AG08395 (cell line): ENCODE measurements at regions not wholly inside any gene's neighbourhood (a gene's known extent, or its start where the extent isn't known, plus 50 kb on each side); places are given as distances from the start of the nearest gene placed in this dataset.
A peak's percentile ranks its signal among the peaks of the same experiment; 100 is the strongest.
"Not testable (repeated sequence)": the region's sequence is repeated elsewhere in the genome, so short reads cannot be mapped to it uniquely, and the experiment has no call there.

Experiments used
- DNase-seq: peaks from one replicate; pipeline ENCODE4 v3.0.0; 2012; ENCODE audit warnings: mixed read lengths, low spot score

DNA sequence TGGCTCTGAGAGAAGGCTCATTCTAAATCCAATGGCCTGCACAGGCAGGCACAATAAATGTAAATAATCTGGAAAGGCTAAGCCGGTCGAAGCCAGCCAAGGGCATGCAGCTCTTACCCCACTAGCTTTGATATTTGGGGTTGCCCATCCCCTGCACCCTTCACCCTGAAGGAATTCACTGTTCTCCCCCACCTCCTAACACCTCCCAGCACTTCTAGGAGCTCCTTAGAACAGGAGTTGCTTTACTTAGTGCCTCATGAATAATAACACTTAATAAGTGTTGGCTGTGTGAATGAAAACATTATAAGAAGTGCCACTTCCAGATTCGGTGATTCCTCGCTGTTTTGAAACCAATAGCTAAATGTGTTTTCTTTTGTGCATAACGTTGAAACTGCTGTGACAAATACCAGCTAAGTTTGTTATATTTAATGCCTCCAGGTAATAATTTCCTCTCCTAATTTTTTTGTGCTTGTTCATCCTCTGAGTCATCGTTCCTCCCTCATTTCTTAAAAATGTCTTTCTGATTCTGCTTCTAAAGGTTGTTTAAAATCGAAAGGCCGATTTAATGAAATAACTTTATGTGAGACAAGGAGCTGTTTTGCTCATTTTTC, 458.8 kb downstream of the METTL4 start:
- DNase-seq = no peak

DNA sequence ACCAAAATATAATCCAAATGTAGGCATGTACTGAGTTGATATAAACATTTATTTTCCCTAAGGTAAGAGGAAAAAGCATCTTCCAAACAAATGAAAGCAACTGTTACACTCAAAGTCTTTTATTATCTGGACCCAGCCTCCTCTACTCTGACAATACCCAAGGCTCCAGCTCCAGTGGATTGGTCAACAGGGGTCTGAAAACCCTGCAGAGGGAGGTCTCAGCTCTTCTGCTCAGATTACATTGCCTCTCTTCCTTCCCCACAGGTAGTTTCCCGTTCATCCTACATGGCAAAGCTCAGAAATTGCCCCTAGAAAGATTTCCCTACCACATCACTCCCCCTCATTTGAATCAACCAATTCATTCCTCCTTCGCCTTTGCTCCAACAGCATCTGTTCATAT, 457.0 kb downstream of the METTL4 start:
- no peak for DNase-seq

DNA sequence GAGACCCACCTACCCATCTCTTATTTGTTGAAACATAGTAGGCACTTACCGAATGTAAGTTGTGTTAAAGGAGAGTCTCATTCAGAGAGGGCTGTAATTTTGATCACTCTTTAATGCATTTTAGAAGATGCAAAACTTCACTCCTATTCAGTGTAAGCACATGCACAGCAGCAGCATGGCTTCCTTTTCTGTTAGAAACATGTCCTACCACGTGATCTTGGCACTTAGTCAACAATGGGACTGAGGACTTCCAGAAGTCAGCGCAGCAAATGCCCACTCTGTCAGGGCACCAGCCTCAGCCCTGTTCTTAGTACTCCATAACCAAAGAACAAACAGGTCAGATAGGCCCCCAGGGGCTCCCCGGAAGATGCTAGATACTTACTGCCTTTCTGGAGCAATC, 456.5 kb downstream of the METTL4 start:
- DNase-seq = no peak

DNA sequence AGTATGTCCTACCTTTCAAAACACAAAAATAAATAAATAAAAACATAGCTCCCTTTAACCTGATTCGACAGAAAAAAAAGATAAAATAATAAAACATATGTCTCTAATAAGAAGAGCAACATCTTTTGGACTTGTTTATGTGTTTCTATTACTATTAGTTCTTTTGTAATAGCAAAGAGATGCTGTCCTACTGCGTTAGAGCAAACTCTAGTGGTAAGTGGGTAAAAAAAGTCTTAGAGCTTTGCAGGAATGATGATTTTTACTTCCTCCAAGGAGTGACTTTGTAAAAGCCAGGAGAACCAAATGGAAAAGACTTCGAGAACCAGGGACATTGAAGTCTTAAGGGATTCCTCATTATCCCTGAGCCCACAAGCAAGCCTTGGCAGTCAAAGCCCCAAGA, 450.1 kb downstream of the METTL4 start:
- DNase-seq = no peak

DNA sequence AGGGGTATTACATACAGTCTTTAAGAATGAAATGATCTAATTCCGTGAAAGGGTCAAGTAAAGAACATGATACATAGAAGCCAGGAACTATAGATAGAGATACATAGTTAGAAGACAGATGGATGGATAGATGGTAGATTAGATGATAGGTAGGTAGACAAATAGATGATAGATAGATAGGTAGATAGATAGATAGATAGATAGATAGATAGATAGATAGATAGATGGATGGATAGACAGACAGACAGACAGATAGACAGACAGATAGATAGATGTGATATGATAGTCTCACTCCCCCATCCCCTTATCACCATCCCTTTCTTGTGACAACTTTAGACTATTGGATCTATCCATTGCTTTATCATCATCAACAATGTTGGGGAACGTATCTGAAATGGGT, 448.2 kb downstream of the METTL4 start:
- no peak for DNase-seq

DNA sequence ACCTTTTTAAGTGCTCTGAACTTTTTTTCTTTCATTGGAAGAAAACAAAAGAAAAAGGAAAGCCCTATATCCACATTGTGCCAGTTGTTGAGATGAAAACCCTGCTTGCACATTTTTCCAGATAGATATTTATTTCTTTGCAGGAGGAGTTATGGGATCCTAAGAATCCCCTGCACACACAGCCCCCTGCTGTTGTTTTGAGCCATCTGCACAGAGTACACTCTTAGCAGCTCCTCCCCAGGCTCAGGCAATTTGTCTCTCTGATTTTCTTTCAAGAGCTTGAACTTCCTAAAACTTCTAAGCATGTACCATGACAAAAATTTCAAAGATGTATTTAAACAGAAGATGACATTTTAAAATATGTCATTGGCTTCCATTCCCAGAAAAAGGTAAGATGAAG, 436.9 kb downstream of the METTL4 start:
- DNase-seq = no peak

DNA sequence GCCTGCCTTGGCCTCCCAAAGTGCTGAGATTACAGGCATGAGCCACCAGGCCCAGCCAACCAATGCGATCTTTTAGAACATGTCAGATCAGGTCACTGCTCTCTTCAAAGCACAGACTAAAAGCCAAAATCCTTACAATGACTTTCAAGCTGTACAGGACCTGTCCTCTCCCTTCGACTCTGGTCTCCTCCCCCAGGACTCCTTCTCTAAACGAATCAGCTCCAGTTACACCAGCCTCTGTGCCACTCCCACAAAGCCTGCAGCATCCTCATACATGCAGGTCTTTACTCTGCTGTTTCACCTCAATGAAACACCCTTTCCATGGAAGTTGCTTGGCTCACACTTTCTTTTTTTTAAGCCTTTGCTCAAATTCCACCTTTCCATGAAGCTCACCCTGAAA, 436.0 kb downstream of the METTL4 start:
- DNase-seq = no peak

DNA sequence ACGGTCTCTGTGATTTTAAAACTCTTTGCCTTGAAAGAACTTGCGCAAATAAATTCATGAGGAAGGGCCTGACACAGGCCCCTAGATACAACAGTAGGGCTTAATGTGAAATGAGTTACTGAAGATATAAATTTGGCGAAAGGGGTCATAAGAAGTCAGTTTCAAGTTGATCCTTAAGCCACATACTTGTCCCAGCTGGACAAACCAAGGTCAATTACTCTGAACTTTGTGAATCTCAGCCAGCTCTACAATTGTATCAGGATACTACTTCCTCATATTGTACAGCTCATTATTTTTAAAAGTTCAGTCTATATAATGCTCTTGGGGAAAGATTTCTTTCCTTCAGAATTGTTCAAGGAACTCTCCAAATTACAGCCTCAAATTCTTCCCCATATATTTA, 432.8 kb downstream of the METTL4 start:
- no peak for DNase-seq

DNA sequence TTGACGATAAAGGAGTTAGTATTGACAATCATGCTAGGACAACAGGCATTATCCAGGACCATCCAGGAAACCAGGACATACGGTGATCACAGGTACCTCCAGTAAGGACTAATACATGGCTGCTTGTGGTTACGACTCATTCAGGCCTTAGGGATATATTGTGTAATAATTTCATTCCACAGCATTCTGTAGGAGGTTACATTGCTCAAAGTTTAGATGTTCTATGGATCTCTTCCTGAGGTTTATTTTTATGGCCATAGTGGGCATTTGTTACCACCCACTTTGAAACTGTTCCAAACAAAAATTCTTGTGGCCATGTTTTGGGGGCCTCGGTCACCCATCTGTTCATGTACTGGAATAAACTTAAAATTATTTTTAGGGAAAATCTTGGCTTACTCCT, 431.6 kb downstream of the METTL4 start:
- DNase-seq = peak; percentile 3

DNA sequence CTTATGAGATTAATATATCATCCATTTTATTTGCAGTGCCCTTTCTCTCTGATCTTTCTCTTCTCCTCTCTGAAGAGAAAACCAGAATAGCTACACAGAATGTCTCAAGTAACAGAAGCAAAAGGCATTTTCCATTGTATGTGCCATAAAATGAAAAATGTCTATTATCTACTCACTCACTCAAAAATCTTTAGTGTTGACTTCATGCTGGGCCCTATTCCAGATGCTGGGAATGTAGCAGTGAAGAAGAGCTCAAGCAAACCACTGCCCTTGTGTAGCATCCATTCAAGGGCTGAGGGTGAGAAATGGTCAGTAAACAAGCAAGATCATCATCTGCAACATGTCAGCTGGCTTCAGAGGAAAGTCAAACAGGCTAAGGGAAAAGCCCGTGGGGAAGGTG, 427.7 kb downstream of the METTL4 start:
- no peak for DNase-seq

DNA sequence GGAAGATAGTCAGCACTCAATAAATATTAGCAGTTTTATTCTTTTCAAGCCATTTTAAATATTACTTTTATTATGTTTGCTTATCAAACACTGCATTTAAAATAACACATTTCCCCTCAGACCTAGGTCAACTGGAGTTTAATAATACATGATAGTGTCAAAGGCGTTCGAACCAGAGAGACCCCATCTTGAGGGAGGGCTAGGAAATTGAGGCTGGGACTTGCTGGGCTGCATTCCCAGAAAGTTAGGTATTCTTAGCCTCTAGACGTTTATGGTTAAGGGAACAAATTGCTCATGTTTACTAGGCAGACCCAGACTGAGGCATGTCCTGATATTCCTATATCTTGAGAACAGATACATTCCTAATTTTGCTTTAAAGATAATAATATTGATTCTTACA, 426.5 kb downstream of the METTL4 start:
- DNase-seq = no peak

DNA sequence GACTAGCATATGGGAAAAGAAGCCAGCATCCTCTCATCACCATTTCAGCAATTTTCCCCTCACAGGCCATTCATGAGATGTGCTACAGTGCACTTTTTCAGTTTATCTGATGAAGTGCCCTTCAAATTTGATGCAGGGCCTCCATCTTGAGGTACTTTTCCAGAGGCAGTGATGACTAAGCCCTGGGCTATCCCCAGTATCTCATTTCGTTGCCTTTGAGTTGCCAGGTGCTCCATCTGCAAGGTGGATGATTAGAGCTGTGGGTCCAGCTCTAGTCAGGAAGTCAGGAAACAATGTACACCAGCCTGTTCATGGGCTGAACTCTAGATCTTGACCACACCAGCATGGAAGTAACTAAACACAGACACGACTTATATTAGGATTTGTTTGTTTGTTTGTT, 425.2 kb downstream of the METTL4 start:
- no peak for DNase-seq

DNA sequence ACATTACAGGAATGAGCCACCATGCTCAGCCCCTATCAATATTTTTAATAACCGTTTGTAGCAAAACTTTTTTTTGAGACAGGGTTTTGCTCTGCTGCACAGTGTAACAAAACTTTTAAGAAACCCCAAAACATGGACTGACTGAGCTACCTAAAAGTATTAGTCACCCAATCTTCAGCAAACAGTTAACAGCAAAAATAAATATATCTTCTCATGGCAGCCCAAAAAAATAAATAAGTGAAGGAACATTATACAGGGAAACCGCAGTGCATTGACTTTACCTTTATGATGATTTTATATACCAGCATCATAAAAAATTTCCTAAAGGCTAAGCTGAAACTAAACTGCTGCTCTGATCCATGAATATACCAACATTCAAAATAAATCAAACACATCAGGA, 424.6 kb downstream of the METTL4 start:
- DNase-seq = no peak

DNA sequence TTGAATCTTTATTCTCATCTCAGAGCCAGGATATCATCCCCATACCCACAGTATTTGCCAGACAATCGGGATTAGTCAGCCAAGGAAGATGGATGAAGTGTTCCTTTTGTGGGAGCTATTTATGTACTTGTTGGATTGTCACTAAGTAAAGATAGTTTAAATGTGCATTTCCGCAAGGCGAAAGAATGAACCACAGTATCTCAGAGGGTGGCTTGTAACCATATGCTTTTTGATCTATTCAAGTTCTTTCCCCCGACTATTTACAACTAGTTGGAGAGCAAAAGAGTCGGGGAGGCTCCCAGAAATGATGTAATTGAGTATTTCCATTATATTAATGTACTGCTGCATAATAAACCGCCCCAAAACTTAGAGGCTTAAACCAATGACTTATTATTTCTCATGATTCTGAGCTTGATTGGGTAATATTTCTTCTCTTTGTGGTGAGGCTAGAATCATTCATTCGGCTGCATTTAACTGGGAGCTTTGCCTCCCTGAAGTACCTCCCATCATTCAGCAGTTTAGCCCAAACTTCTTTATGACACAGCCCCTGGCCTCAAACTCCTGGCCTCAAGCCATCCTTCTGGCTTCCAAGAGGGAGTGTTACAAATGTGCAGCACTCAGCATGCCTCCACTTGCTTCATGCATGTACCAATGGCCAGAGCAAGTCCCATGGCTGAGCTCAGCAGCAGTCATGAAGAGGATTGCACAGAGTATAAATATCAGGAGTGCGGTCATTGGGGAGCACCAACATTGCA, 423.7 kb downstream of the METTL4 start:
- DNase-seq = peak; percentile 5

DNA sequence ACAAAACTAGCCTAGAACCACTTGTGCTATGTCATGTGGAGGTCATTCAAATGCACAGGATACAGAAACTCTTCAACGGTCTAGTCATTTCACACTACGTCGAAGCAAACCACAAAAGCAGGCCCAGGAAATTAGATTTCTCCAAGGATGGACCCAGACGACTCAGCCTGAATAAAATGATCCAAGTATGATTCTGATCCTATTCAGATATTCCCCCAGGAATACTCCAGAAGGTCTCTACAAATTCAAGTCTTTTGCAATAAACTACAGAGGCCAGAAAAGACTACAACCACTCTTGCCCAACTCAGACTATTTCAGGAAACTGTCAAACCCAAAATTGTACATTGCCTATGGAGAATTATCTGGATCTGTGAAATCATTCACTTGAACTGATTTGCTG, 422.5 kb downstream of the METTL4 start:
- DNase-seq = no peak

DNA sequence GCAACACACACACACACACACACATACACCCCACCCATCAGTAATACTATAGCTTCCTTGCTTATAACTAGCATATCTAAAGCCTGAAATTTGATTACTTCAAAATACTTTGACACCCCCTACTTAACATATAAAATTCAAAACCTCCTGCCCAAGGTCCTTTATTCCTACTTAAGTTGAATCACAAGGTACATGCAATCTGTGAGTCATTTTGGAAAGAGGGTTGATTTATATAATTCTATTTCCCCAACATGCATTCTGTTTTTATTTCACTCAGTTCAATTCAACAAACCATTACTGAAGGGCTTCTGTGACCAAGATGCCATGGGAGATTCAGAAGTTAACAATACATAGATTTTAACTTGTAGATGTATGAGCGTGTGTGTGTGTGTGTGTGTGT, 420.7 kb downstream of the METTL4 start:
- no peak for DNase-seq

DNA sequence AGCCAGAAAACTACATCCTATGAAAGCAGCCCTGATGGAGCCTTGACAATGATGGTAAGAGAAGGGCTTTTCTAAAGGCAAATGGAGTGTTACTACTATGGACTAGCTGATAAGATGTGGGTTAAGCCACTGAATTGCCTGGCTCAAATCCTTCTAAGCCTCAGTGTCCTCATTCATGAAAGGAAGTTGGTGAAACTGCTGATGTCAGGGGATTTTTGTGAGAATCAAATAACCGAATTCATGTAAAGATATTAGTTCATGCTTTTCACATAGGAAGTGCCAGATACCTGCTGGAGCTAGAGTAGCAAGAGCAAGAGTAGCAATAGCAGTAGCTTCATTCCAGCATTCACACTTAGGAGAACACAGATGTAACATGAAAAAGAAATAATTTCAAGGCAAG, 417.0 kb downstream of the METTL4 start:
- no peak for DNase-seq

DNA sequence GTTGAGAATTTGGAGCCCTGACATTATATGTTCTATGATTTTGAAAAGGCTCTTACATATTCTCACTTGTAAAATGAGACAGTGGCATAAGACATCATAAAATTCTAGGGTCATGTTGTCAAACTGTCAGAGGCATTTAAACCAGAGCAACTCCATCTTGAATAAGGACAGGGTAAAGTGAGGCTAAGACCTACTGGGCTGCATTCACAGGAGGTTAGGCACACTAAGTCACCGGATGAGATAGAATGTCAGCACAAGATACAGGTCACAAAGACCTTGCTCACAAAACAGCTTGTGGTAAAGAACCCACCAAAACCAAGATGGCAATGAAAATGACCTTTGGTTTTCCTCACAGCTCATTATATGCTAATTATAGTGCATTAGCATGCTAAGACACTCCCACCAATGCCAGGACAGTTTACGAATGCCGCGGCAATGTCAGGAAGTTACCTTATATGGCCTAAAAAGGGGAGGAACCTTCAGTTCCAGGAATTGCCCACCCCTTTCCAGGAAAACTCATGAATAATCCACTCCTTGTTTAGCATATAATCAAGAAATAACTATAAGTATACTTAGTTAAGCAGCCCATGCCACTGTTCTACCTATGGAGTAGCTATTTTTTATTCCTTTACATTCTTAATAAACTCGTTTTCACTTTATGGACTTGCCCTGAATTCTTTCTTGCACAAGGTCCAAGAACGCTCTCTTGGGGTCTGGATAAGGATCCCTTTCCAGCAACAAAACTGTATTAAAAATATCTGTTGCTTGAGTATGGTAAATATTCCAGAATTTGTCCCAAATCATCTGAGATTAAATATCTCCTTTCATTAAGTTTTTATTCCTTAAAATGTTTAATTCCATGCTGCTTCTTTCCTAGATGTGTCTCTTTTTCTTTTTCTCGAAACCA, 406.4 kb downstream of the METTL4 start:
- no peak for DNase-seq

DNA sequence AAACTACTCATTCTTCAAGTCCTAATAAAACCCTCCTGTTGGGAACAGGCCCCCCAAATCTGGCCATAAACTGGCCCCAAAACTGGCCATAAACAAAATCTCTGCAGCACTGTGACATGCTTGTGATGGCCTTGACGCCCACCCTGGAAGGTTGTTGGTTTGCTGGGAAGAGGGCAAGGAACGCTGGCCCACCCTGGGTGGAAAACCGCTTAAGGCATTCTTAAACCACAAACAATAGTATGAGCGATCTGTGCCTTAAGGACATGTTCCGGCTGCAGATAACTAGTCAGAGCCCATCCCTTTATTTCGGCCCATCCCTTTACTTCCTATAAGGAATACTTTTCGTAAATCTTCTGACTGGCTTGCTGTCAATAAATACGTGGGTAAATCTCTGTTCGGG, 404.4 kb downstream of the METTL4 start:
- DNase-seq = not testable (repeated sequence)

DNA sequence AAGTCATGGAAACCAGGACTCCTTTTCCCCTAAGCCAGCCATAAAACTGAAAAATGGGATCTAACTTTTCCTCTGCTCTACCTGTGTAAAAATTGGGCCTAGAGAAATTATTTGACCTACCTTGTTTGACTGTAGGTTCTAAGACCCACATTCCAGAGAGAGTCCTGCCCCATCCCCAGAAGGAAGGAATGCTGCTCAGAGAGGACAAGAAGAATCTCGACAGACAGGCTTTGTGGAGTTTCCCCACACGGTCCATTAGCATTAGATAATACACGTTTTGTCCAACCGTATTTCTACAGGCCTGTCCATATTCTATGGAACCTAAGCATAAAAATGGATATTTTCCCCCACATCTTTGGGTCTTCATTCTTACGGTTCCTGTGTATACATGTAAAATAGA, 403.3 kb downstream of the METTL4 start:
- DNase-seq = no peak

DNA sequence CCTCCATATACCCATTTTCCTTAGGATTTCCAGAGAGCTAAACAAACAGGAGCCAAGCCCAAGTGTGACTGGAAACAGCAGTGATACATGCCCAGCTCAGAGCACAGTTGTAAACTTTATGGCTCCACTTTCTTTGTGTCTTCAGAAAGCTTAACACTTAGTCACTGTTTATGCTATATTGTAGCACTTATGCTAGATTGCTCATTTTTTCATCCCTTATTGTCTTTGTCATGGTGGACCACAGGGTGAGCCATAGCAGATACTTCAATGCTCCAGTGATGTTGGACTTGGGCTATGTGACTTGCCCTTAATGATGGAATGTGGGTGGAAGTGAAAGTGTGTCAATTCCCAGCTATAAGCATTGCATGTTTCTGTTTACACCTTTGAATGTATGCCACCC, 401.6 kb downstream of the METTL4 start:
- no peak for DNase-seq

DNA sequence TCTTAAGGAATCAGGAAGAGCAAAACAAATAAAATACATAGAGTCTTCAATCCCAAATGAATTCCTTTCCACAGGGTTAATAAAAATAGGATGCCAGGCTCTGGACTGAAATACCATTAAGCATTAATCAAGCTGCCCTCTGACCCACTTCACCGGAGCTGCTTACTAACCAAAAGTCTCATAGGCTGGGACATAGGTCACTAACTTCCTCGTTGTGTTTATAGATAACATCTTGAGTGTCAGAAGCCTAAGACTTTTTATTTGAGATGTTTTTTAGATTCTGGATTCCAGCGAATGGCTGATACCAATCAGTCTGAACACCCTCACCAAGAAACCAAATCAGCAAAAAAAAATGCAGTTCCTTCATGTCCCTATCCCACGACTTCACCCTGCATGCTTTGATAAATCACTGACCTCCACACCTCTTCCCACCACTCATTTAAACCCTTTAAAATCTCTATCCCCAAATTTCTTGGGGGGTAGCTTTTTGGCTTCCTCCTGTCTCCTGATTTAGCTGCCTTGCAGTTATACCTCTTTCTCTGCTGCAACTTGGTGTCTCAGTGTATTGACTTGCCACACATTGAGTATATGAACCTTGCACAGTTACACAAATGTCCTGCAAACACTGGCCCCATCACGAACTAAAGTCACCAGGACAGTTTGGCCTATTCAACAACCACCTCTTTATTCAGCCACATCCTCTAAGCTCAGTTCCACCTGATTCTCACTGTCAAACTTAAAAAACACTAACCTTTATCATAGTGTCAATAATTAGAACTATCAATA, 399.3 kb downstream of the METTL4 start:
- DNase-seq = no peak
